GM12874 (cell line): ENCODE measurements at regions not wholly inside any gene's neighbourhood (a gene's known extent, or its start where the extent isn't known, plus 50 kb on each side); places are given as distances from the start of the nearest gene placed in this dataset.

Experiments
- TF ChIP-seq, protein P1 (sequence below): IDR thresholded peaks from 2 replicates; pipeline ENCODE4 v1.5.1; 2011; ENCODE audit warnings: low read depth, mild to moderate bottlenecking, control low read depth, low read length, moderate library complexity; ENCODE audit not compliant: insufficient read depth

- TF ChIP-seq, protein P1, sequence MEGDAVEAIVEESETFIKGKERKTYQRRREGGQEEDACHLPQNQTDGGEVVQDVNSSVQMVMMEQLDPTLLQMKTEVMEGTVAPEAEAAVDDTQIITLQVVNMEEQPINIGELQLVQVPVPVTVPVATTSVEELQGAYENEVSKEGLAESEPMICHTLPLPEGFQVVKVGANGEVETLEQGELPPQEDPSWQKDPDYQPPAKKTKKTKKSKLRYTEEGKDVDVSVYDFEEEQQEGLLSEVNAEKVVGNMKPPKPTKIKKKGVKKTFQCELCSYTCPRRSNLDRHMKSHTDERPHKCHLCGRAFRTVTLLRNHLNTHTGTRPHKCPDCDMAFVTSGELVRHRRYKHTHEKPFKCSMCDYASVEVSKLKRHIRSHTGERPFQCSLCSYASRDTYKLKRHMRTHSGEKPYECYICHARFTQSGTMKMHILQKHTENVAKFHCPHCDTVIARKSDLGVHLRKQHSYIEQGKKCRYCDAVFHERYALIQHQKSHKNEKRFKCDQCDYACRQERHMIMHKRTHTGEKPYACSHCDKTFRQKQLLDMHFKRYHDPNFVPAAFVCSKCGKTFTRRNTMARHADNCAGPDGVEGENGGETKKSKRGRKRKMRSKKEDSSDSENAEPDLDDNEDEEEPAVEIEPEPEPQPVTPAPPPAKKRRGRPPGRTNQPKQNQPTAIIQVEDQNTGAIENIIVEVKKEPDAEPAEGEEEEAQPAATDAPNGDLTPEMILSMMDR, result no peak
Measured at GRCh38 chr15:69653846-69654245, 201.2 kb downstream of the RPLP1 start.

GRCh38 chr15:69656271-69657030, 203.8 kb downstream of the RPLP1 start:
- TF ChIP-seq, protein P1, result no peak

GRCh38 chr15:69657626-69658025, 205.0 kb downstream of the RPLP1 start:
- TF ChIP-seq, protein P1, result no peak

- TF ChIP-seq, protein P1, result no peak
Measured at GRCh38 chr15:69658411-69658945, 205.9 kb downstream of the RPLP1 start.

DNA sequence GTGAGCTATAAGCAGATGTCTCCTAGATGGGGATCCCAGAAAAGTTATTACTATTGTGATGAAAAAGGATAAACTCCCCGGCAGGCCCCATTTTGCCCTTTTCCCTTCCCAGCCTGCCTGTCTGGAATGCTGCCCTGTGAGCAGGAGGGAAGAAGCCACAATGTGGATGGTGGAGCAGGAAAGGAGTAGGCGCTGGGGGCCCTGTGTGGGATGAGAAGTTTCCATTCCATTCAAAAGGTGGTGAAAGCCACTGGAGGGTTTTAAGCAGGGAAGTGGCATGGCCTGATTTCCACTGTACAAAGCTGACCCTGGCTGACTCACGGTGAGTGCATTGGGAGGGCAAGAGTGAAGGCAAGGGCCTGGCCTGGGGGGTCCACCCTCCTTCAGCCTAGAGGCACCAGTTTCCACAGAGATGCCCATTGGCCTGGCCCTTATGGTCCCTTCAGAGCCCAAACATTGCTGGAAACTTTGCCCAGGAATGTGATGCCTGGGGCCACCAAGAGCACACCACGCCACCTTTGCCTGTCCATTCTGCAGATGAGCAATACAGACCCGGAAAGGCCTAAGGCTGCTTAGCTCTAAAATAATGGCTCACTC, 206.9 kb downstream of the RPLP1 start:
- TF ChIP-seq, protein P1, result no peak

DNA sequence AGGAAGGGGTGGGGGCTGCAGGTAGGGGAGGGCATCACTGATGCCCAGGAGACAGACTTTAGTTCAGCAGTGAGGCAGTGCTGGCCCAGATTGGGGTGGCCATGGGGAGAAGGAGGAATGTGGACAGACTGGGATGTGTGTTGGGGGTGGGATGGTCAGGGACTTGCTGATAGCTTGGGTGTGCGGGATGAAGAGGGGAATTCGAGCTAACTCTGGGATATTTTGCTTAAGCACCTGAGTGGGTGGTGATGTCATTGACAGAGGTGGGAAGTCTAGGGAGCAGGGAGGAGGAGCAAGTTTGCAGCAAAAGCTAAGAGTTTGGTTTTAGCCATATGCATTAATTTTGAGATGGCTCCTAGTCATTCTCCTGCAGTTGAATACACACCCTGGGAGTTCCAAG, 207.5 kb downstream of the RPLP1 start:
- TF ChIP-seq, protein P1, result no peak

- TF ChIP-seq, protein P1, result no peak
Measured at GRCh38 chr15:69660658-69661405, 208.2 kb downstream of the RPLP1 start.
